CD14-positive monocyte (primary cell): ENCODE measurements at regions not wholly inside any gene's neighbourhood (a gene's known extent, or its start where the extent isn't known, plus 50 kb on each side); places are given as distances from the start of the nearest gene placed in this dataset.

Experiments
- DNase-seq, 3 donors: peaks; one replicate each; pipeline ENCODE4 v3.0.0-alpha.2; 2011 to 2022
- H2AFZ ChIP-seq: 2 replicates; pipeline ENCODE4 v1.6.0; 2012; ENCODE audit warnings: mild to moderate bottlenecking, low read depth, low read length, inconsistent platforms; ENCODE audit not compliant: insufficient read depth, poor library complexity, severe bottlenecking
- H3K27ac ChIP-seq, 2 donors: 1 replicate in 1 of 2; 2 replicates in 1 of 2; pipeline ENCODE4 v1.5.1; 2012 to 2013; ENCODE audit warnings: low read length in 2 of 2, control low read depth in 1 of 2, inconsistent platforms in 1 of 2, low read depth in 1 of 2, mild to moderate bottlenecking in 1 of 2
- H3K27me3 ChIP-seq, 2 donors: one replicate each; pipeline versions ENCODE4 v1.6.0 to v1.6.1; 2011 to 2013; ENCODE audit warnings: low read length in 2 of 2; ENCODE audit not compliant: control insufficient read depth in 2 of 2, insufficient read depth in 2 of 2
- H3K36me3 ChIP-seq, 2 donors: replicated peaks in 1 of 2; 1 replicate in 1 of 2; 2 replicates in 1 of 2; pipeline versions ENCODE4 v1.5.1 to v1.6.1; 2012 to 2013; ENCODE audit warnings: low read length in 2 of 2, control low read depth in 1 of 2, inconsistent platforms in 1 of 2, mild to moderate bottlenecking in 1 of 2; ENCODE audit not compliant: insufficient read depth in 2 of 2, control insufficient read depth in 1 of 2
- H3K4me1 ChIP-seq, 2 donors: 1 replicate in 1 of 2; 2 replicates in 1 of 2; pipeline versions ENCODE4 v1.5.1 to v1.6.1; 2012 to 2013; ENCODE audit warnings: low read length in 2 of 2, control low read depth in 1 of 2, inconsistent platforms in 1 of 2, mild to moderate bottlenecking in 1 of 2, moderate library complexity in 1 of 2; ENCODE audit not compliant: insufficient read depth in 2 of 2, control insufficient read depth in 1 of 2
- H3K4me2 ChIP-seq: replicated peaks from 2 replicates; pipeline ENCODE3; 2012; ENCODE audit warnings: low read length, moderate library complexity, mild to moderate bottlenecking; ENCODE audit not compliant: poor library complexity, severe bottlenecking; ENCODE audit errors: extremely low read depth
- H3K4me3 ChIP-seq, 3 experiments: fragments of 200-600 bp in 1 of 3; sonication (generic) in 1 of 3; replicated peaks in 1 of 3; 1 replicate in 2 of 3; 2 replicates in 1 of 3; pipeline ENCODE4 v1.5.1; 2011 to 2013; ENCODE audit warnings: low read length in 3 of 3, mild to moderate bottlenecking in 3 of 3, control low read depth in 2 of 3, low read depth in 2 of 3, inconsistent platforms in 1 of 3, moderate library complexity in 1 of 3
- H3K79me2 ChIP-seq: 2 replicates; pipeline ENCODE4 v1.6.0; 2012; ENCODE audit warnings: mild to moderate bottlenecking, control low read depth, inconsistent platforms, low read length, moderate library complexity; ENCODE audit not compliant: insufficient read depth
- H3K9ac ChIP-seq: 2 replicates; pipeline ENCODE4 v1.6.0; 2017; ENCODE audit warnings: low read length, mild to moderate bottlenecking; ENCODE audit not compliant: insufficient read depth, poor library complexity, severe bottlenecking
- H3K9me3 ChIP-seq, 2 donors: replicated peaks in 1 of 2; 1 replicate in 1 of 2; 2 replicates in 1 of 2; pipeline versions ENCODE4 v1.5.1 to v1.6.1; 2012 to 2013; ENCODE audit warnings: low read length in 2 of 2, control low read depth in 1 of 2; ENCODE audit not compliant: control insufficient read depth in 1 of 2, insufficient read depth in 1 of 2
- H4K20me1 ChIP-seq: 2 replicates; pipeline ENCODE4 v1.6.0; 2012; ENCODE audit warnings: mild to moderate bottlenecking, low read length, control low read depth, moderate library complexity; ENCODE audit not compliant: insufficient read depth
- H3K27ac Mint-ChIP-seq, 7 donors: one replicate each; pipeline ENCODE4 v1.8.0; 2020; ENCODE audit warnings: mild to moderate bottlenecking in 7 of 7, mixed read lengths in 7 of 7, moderate library complexity in 6 of 7, inconsistent platforms in 2 of 7
- H3K27me3 Mint-ChIP-seq, 3 donors: one replicate each; pipeline ENCODE4 v1.8.0; 2021 to 2022; ENCODE audit warnings: low read depth in 3 of 3, mild to moderate bottlenecking in 3 of 3, mixed read lengths in 3 of 3, moderate library complexity in 3 of 3, inconsistent platforms in 1 of 3
- H3K36me3 Mint-ChIP-seq, 2 donors: one replicate each; pipeline ENCODE4 v1.8.0; 2020; ENCODE audit warnings: mixed read lengths in 2 of 2, inconsistent platforms in 1 of 2, mild to moderate bottlenecking in 1 of 2
- H3K4me1 Mint-ChIP-seq: one replicate; pipeline ENCODE4 v1.8.0; 2020; ENCODE audit warnings: mild to moderate bottlenecking, mixed read lengths
- H3K4me3 Mint-ChIP-seq, 2 donors: one replicate each; pipeline ENCODE4 v1.8.0; 2020; ENCODE audit warnings: mild to moderate bottlenecking in 2 of 2, mixed read lengths in 2 of 2, moderate library complexity in 1 of 2
- H3K9me3 Mint-ChIP-seq, 7 donors: one replicate each; pipeline ENCODE4 v1.8.0; 2020 to 2022; ENCODE audit warnings: mixed read lengths in 7 of 7, mild to moderate bottlenecking in 6 of 7, moderate library complexity in 6 of 7, inconsistent platforms in 2 of 7
- WGBS: methylation state at CpG from one replicate; pipeline ENCODE4 v1.1.5; 2013; ENCODE audit warnings: missing lambda C conversion rate; ENCODE audit not compliant: insufficient coverage; 5-methylcytosine and 5-hydroxymethylcytosine counted together
- intact Hi-C, 2 donors: fragments of 100-400 bp; cut with micrococcal nuclease; formaldehyde crosslinking; loops; one replicate each; pipeline versions ENCODE4 v1.15.0 to v1.15.1; 2023
- TF ChIP-seq, protein P1 (sequence below): fragments of 200-600 bp; IDR thresholded peaks from one replicate; pipeline ENCODE4 v1.8.0; 2022; ENCODE audit warnings: antibody characterized with exemption, mild to moderate bottlenecking

GRCh38 chr5:87674235-87674634 lies 261.5 kb upstream of the CCNH start:
- WGBS = no CpG with 5 or more reads among the region's 2 CpGs
- H3K4me3 ChIP-seq = no peak overlapping the region
- H3K9ac ChIP-seq = no peak overlapping the region
- H3K4me1 Mint-ChIP-seq = no peaks in the 10 kb centered on the region
- intact Hi-C loops = no loop called here
- no peak overlapping the region for H3K27ac Mint-ChIP-seq
- peaks cover 0 to 2% (median 0%) of the 10 kb centered on the region in 7 donors for H3K9me3 Mint-ChIP-seq
- H3K9me3 ChIP-seq = no peaks in the 10 kb centered on the region
- H3K27me3 ChIP-seq = no peaks in the 10 kb centered on the region
- H3K4me3 Mint-ChIP-seq = no peak overlapping the region
- H3K27ac ChIP-seq = no peak overlapping the region
- H3K27me3 Mint-ChIP-seq = no peaks in the 10 kb centered on the region
- H3K4me2 ChIP-seq = no peak overlapping the region
- H3K36me3 Mint-ChIP-seq = no peaks in the 10 kb centered on the region
- no peaks in the 10 kb centered on the region for H3K4me1 ChIP-seq
- no peak overlapping the region for H2AFZ ChIP-seq
- no peak for DNase-seq
- H3K36me3 ChIP-seq = no peaks in the 10 kb centered on the region
- TF ChIP-seq, protein P1, sequence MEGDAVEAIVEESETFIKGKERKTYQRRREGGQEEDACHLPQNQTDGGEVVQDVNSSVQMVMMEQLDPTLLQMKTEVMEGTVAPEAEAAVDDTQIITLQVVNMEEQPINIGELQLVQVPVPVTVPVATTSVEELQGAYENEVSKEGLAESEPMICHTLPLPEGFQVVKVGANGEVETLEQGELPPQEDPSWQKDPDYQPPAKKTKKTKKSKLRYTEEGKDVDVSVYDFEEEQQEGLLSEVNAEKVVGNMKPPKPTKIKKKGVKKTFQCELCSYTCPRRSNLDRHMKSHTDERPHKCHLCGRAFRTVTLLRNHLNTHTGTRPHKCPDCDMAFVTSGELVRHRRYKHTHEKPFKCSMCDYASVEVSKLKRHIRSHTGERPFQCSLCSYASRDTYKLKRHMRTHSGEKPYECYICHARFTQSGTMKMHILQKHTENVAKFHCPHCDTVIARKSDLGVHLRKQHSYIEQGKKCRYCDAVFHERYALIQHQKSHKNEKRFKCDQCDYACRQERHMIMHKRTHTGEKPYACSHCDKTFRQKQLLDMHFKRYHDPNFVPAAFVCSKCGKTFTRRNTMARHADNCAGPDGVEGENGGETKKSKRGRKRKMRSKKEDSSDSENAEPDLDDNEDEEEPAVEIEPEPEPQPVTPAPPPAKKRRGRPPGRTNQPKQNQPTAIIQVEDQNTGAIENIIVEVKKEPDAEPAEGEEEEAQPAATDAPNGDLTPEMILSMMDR = no peak
- no peaks in the 10 kb centered on the region for H3K79me2 ChIP-seq
- H4K20me1 ChIP-seq = no peaks in the 10 kb centered on the region

GRCh38 chr5:87671146-87671545 lies 258.4 kb upstream of the CCNH start:
- Histone ChIP-seq H2AFZ (no peak overlapping the region), H4K20me1 (no peaks in the 10 kb centered on the region), H3K27me3 (no peaks in the 10 kb centered on the region), H3K9me3 (no peaks in the 10 kb centered on the region), H3K9ac (no peak overlapping the region), H3K27ac (no peak overlapping the region), H3K79me2 (no peaks in the 10 kb centered on the region), H3K4me2 (no peak overlapping the region), H3K4me1 (no peaks in the 10 kb centered on the region), H3K4me3 (no peak overlapping the region), H3K36me3 (no peaks in the 10 kb centered on the region)
- Mint-ChIP-seq H3K9me3 (peaks cover 0 to 2% (median 0%) of the 10 kb centered on the region in 7 donors), H3K27me3 (no peaks in the 10 kb centered on the region), H3K27ac (no peak overlapping the region), H3K4me3 (no peak overlapping the region), H3K36me3 (no peaks in the 10 kb centered on the region), H3K4me1 (no peaks in the 10 kb centered on the region)
- DNase-seq = no peak
- TF ChIP-seq, protein P1 = no peak
- intact Hi-C loops = no loop called here
- 60% methylated on average over 1 of the region's 4 CpGs for WGBS
